ENCODE measurements at regions not wholly inside any gene's neighbourhood (a gene's known extent, or its start where the extent isn't known, plus 50 kb on each side); places are given as distances from the start of the nearest gene placed in this dataset.

GRCh38 chr22:48140261-48140813 lies 1377.9 kb downstream of the TBC1D22A start:
- no peak for DNase-seq

GRCh38 chr22:48139776-48140175 lies 1377.3 kb downstream of the TBC1D22A start:
- no peak for DNase-seq

- no peak for DNase-seq
Measured at GRCh38 chr22:48138855-48139254, 1376.4 kb downstream of the TBC1D22A start.

GRCh38 chr22:48138427-48138826 lies 1376.0 kb downstream of the TBC1D22A start:
- no peak for DNase-seq

- DNase-seq: no peak
Measured at GRCh38 chr22:48137640-48138039, 1375.2 kb downstream of the TBC1D22A start.

- no peak for DNase-seq
Measured at GRCh38 chr22:48135592-48135991, 1373.1 kb downstream of the TBC1D22A start.

GRCh38 chr22:48125416-48125815 lies 1363.0 kb downstream of the TBC1D22A start:
- no peak for DNase-seq

- DNase-seq: no peak
Measured at GRCh38 chr22:48121984-48122383, 1359.5 kb downstream of the TBC1D22A start.

- no peak for DNase-seq
Measured at GRCh38 chr22:48118654-48119053, 1356.2 kb downstream of the TBC1D22A start.

- no peak for DNase-seq
Measured at GRCh38 chr22:48116871-48117270, 1354.4 kb downstream of the TBC1D22A start.

GRCh38 chr22:48112687-48113521 lies 1350.5 kb downstream of the TBC1D22A start:
- no peak for DNase-seq

GRCh38 chr22:48106715-48107259 lies 1344.3 kb downstream of the TBC1D22A start:
- DNase-seq: no peak

GRCh38 chr22:48106215-48106614 lies 1343.8 kb downstream of the TBC1D22A start:
- DNase-seq: no peak

GRCh38 chr22:48105259-48105658 lies 1342.8 kb downstream of the TBC1D22A start:
- DNase-seq: no peak

- DNase-seq: no peak
Measured at GRCh38 chr22:48104766-48105165, 1342.3 kb downstream of the TBC1D22A start.

- DNase-seq: no peak
Measured at GRCh38 chr22:48104102-48104738, 1341.8 kb downstream of the TBC1D22A start.

- DNase-seq: no peak
Measured at GRCh38 chr22:48103126-48103875, 1340.9 kb downstream of the TBC1D22A start.

- DNase-seq: no peak
Measured at GRCh38 chr22:48102581-48102980, 1340.1 kb downstream of the TBC1D22A start.

- DNase-seq: no peak
Measured at GRCh38 chr22:48101704-48102103, 1339.3 kb downstream of the TBC1D22A start.

GRCh38 chr22:48100685-48101417 lies 1338.4 kb downstream of the TBC1D22A start:
- no peak for DNase-seq

- DNase-seq: no peak
Measured at GRCh38 chr22:48099671-48100070, 1337.2 kb downstream of the TBC1D22A start.

GRCh38 chr22:48099251-48099650 lies 1336.8 kb downstream of the TBC1D22A start:
- no peak for DNase-seq

- no peak for DNase-seq
Measured at GRCh38 chr22:48098921-48099245, 1336.4 kb downstream of the TBC1D22A start.

All from NCI-H2107 (cell line).